WTC11 (cell line): ENCODE measurements at regions not wholly inside any gene's neighbourhood (a gene's known extent, or its start where the extent isn't known, plus 50 kb on each side); places are given as distances from the start of the nearest gene placed in this dataset.

ENCODE experiments used
- ATF1 ChIP-seq: sonication (generic); formaldehyde crosslinking; IDR thresholded peaks from 2 replicates; pipeline ENCODE4 v1.8.1; 2023; ENCODE audit warnings: mild to moderate bottlenecking, moderate library complexity, missing genetic modification reagents
- CTCF ChIP-seq: fragments of 200-600 bp; IDR thresholded peaks from 2 replicates; pipeline ENCODE4 v1.8.0; 2022; ENCODE audit warnings: antibody characterized with exemption
- ESRRA ChIP-seq: sonication (generic); formaldehyde crosslinking; IDR thresholded peaks from 2 replicates; pipeline ENCODE4 v1.8.1; 2022; ENCODE audit warnings: mild to moderate bottlenecking, missing genetic modification reagents, borderline replicate concordance
- RELA ChIP-seq: sonication (generic); formaldehyde crosslinking; IDR thresholded peaks from 2 replicates; pipeline ENCODE4 v1.8.1; 2022; ENCODE audit warnings: missing genetic modification reagents, mild to moderate bottlenecking, borderline replicate concordance
- TCF7 ChIP-seq: sonication (generic); formaldehyde crosslinking; IDR thresholded peaks from 2 replicates; pipeline ENCODE4 v1.8.0; 2022; ENCODE audit warnings: mild to moderate bottlenecking, low read depth, missing genetic modification reagents, moderate library complexity
- TEAD4 ChIP-seq: sonication (generic); formaldehyde crosslinking; IDR thresholded peaks from 2 replicates; pipeline ENCODE4 v1.8.0; 2022; ENCODE audit warnings: mild to moderate bottlenecking, missing genetic modification reagents
- USF1 ChIP-seq: sonication (generic); formaldehyde crosslinking; IDR thresholded peaks from 2 replicates; pipeline ENCODE4 v1.8.0; 2022; ENCODE audit warnings: mild to moderate bottlenecking, missing genetic modification reagents
- TF ChIP-seq, protein P1 (sequence below): sonication (generic); formaldehyde crosslinking; IDR thresholded peaks from 2 replicates; pipeline ENCODE4 v1.8.0; 2022; ENCODE audit warnings: mild to moderate bottlenecking, missing genetic modification reagents
- TF ChIP-seq, protein P2 (sequence below): sonication (generic); formaldehyde crosslinking; IDR thresholded peaks from 2 replicates; pipeline ENCODE4 v1.8.1; 2023; ENCODE audit warnings: mild to moderate bottlenecking, missing genetic modification reagents, borderline replicate concordance
- TF ChIP-seq, protein P3 (sequence below): sonication (generic); formaldehyde crosslinking; IDR thresholded peaks from 2 replicates; pipeline ENCODE4 v1.8.1; 2022; ENCODE audit warnings: missing genetic modification reagents, borderline replicate concordance

- TF ChIP-seq CTCF: no peak; the same call in 1 of the 2 replicates
- TF ChIP-seq RELA (CRISPR knock-in tag): no peak
- no peak for TF ChIP-seq USF1 (CRISPR knock-in tag)
- no peak for TF ChIP-seq TCF7
- no peak for TF ChIP-seq ESRRA (CRISPR knock-in tag)
- TF ChIP-seq ATF1 (CRISPR knock-in tag): no peak
- TF ChIP-seq, protein P1, sequence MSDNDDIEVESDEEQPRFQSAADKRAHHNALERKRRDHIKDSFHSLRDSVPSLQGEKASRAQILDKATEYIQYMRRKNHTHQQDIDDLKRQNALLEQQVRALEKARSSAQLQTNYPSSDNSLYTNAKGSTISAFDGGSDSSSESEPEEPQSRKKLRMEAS (CRISPR knock-in tag): no peak
- TF ChIP-seq, protein P2, sequence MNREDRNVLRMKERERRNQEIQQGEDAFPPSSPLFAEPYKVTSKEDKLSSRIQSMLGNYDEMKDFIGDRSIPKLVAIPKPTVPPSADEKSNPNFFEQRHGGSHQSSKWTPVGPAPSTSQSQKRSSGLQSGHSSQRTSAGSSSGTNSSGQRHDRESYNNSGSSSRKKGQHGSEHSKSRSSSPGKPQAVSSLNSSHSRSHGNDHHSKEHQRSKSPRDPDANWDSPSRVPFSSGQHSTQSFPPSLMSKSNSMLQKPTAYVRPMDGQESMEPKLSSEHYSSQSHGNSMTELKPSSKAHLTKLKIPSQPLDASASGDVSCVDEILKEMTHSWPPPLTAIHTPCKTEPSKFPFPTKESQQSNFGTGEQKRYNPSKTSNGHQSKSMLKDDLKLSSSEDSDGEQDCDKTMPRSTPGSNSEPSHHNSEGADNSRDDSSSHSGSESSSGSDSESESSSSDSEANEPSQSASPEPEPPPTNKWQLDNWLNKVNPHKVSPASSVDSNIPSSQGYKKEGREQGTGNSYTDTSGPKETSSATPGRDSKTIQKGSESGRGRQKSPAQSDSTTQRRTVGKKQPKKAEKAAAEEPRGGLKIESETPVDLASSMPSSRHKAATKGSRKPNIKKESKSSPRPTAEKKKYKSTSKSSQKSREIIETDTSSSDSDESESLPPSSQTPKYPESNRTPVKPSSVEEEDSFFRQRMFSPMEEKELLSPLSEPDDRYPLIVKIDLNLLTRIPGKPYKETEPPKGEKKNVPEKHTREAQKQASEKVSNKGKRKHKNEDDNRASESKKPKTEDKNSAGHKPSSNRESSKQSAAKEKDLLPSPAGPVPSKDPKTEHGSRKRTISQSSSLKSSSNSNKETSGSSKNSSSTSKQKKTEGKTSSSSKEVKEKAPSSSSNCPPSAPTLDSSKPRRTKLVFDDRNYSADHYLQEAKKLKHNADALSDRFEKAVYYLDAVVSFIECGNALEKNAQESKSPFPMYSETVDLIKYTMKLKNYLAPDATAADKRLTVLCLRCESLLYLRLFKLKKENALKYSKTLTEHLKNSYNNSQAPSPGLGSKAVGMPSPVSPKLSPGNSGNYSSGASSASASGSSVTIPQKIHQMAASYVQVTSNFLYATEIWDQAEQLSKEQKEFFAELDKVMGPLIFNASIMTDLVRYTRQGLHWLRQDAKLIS (CRISPR knock-in tag): no peak
- no peak for TF ChIP-seq TEAD4 (CRISPR knock-in tag)
- TF ChIP-seq, protein P3, sequence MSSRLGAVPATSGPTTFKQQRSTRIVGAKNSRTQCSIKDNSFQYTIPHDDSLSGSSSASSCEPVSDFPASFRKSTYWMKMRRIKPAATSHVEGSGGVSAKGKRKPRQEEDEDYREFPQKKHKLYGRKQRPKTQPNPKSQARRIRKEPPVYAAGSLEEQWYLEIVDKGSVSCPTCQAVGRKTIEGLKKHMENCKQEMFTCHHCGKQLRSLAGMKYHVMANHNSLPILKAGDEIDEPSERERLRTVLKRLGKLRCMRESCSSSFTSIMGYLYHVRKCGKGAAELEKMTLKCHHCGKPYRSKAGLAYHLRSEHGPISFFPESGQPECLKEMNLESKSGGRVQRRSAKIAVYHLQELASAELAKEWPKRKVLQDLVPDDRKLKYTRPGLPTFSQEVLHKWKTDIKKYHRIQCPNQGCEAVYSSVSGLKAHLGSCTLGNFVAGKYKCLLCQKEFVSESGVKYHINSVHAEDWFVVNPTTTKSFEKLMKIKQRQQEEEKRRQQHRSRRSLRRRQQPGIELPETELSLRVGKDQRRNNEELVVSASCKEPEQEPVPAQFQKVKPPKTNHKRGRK (CRISPR knock-in tag): no peak
These were observed 91.5 kb upstream of the SHANK2 start for GRCh38 chr11:71343828-71344400.
